Endothelial cell of umbilical vein (primary cell): ENCODE measurements at regions not wholly inside any gene's neighbourhood (a gene's known extent, or its start where the extent isn't known, plus 50 kb on each side); places are given as distances from the start of the nearest gene placed in this dataset.

Experiments
- BruUV-seq: library from RNA; stranded (reverse); fragments of 400-500 nt; replicated peaks from 2 replicates; lab custom pipeline; 2021; lab: Mats Ljungman, UMichigan
- CTCF ChIA-PET: fragments of 300-600, 350-600 bp; sonication (Branson Sonifier 250); formaldehyde crosslinking; loops from one replicate; lab custom pipeline; 2021; ENCODE audit warnings: antibody characterized with exemption, inconsistent platforms; lab: Charles Lee
- POLR2A ChIA-PET: fragments of 300-600, 350-600 bp; sonication (Branson Sonifier 250); formaldehyde crosslinking; loops from one replicate; lab custom pipeline; 2021; ENCODE audit warnings: antibody characterized with exemption, inconsistent platforms; lab: Charles Lee
- DNase-seq: peaks from one replicate; pipeline ENCODE4 v3.0.0-alpha.2; 2011; ENCODE audit warnings: low read depth, low spot score
- FAIRE-seq: peaks from 2 replicates; lab custom pipeline; 2011; peaks lifted over from hg19 to GRCh38; lab: Jason Lieb, UNC
- H2AFZ ChIP-seq: 2 replicates; pipeline ENCODE4 v1.6.0; 2012; ENCODE audit warnings: low read depth, low read length, control low read depth, inconsistent platforms
- H3K27ac ChIP-seq: 2 replicates; pipeline ENCODE4 v1.5.1; 2011; ENCODE audit warnings: low read depth, mild to moderate bottlenecking, control low read depth, low read length, moderate library complexity; ENCODE audit not compliant: insufficient read depth
- H3K27me3 ChIP-seq, 2 experiments: 2 replicates each; pipeline versions ENCODE4 v1.6.0 to v1.6.1; 2011; ENCODE audit warnings: low read length in 2 of 2, mixed read lengths in 1 of 2; ENCODE audit not compliant: control insufficient read depth in 2 of 2, insufficient read depth in 2 of 2
- H3K36me3 ChIP-seq, 2 experiments: 2 replicates in 1 of 2; 3 replicates in 1 of 2; pipeline ENCODE4 v1.5.1; 2011; ENCODE audit warnings: low read length in 2 of 2, mild to moderate bottlenecking in 1 of 2, moderate library complexity in 1 of 2; ENCODE audit not compliant: control insufficient read depth in 2 of 2, insufficient read depth in 2 of 2; ENCODE audit errors: extremely low read depth in 1 of 2
- H3K4me1 ChIP-seq: 3 replicates; pipeline ENCODE4 v1.5.1; 2011; ENCODE audit warnings: mild to moderate bottlenecking, low read length; ENCODE audit not compliant: control insufficient read depth, insufficient read depth; ENCODE audit errors: extremely low read depth
- H3K4me2 ChIP-seq: 2 replicates; pipeline ENCODE4 v1.6.1; 2011; ENCODE audit warnings: low read length, control low read depth, mixed read lengths; ENCODE audit not compliant: insufficient read depth
- H3K4me3 ChIP-seq, 3 experiments: fragments of 200-600 bp in 1 of 3; sonication (generic), shearing (Covaris generic) in 1 of 3; replicated peaks in 1 of 3; 2 replicates each; pipeline ENCODE4 v1.5.1; 2011 to 2016; ENCODE audit warnings: control low read depth in 3 of 3, low read length in 3 of 3, mild to moderate bottlenecking in 2 of 3, inconsistent platforms in 1 of 3, low read depth in 1 of 3, moderate library complexity in 1 of 3; ENCODE audit not compliant: insufficient read depth in 1 of 3
- H3K79me2 ChIP-seq: 2 replicates; pipeline ENCODE4 v1.6.0; 2012; ENCODE audit warnings: low read length, inconsistent platforms; ENCODE audit not compliant: control insufficient read depth, insufficient read depth
- H3K9ac ChIP-seq: replicated peaks from 2 replicates; pipeline ENCODE3; 2011; ENCODE audit warnings: low read length, control low read depth; ENCODE audit not compliant: insufficient read depth; ENCODE audit errors: extremely low read depth
- H3K9me1 ChIP-seq: replicated peaks from 3 replicates; pipeline ENCODE4 v1.6.0; 2011; ENCODE audit warnings: mild to moderate bottlenecking, low read length; ENCODE audit not compliant: control insufficient read depth, insufficient read depth; ENCODE audit errors: extremely low read depth
- H3K9me3 ChIP-seq: replicated peaks from 2 replicates; pipeline ENCODE4 v1.5.1; 2012; ENCODE audit warnings: low read length, inconsistent platforms; ENCODE audit not compliant: control insufficient read depth, insufficient read depth
- H4K20me1 ChIP-seq: replicated peaks from 2 replicates; pipeline ENCODE3; 2011; ENCODE audit warnings: mild to moderate bottlenecking, low read length; ENCODE audit not compliant: control insufficient read depth, insufficient read depth; ENCODE audit errors: extremely low read depth
- EZH2 ChIP-seq: IDR thresholded peaks from 2 replicates; pipeline ENCODE4 v1.6.1; 2012; ENCODE audit warnings: borderline replicate concordance, low read depth, mild to moderate bottlenecking, moderate library complexity, low read length, inconsistent platforms; ENCODE audit not compliant: severe bottlenecking
- FOS ChIP-seq: IDR thresholded peaks from 2 replicates; pipeline ENCODE4 v1.6.1; 2011; ENCODE audit warnings: mild to moderate bottlenecking, low read length, moderate library complexity, borderline replicate concordance; ENCODE audit not compliant: insufficient read depth
- GATA2 ChIP-seq: IDR thresholded peaks from 2 replicates; pipeline ENCODE4 v1.7.0; 2011; ENCODE audit warnings: low read depth, mild to moderate bottlenecking, moderate library complexity, mixed read lengths, low read length; ENCODE audit not compliant: insufficient read length, insufficient read depth
- JUN ChIP-seq: IDR thresholded peaks from 2 replicates; pipeline ENCODE4 v1.6.1; 2011; ENCODE audit warnings: borderline replicate concordance, low read depth; ENCODE audit not compliant: insufficient read length, insufficient read depth
- MAX ChIP-seq: IDR thresholded peaks from 2 replicates; pipeline ENCODE4 v1.6.1; 2011; ENCODE audit not compliant: insufficient read depth, insufficient read length
- MYC ChIP-seq: IDR thresholded peaks from one replicate; pipeline ENCODE4 v1.6.1; 2011; ENCODE audit warnings: mild to moderate bottlenecking, low read depth, low read length
- POLR2A ChIP-seq: IDR thresholded peaks from 2 replicates; pipeline ENCODE4 v1.6.1; 2012; ENCODE audit warnings: low read depth, mild to moderate bottlenecking, control low read depth, low read length
- POLR2AphosphoS5 ChIP-seq: IDR thresholded peaks from 2 replicates; pipeline ENCODE4 v1.6.1; 2012; ENCODE audit warnings: low read depth, mild to moderate bottlenecking, control low read depth, low read length, moderate library complexity; ENCODE audit not compliant: insufficient read depth
- dilution Hi-C: fragments of 300-500 bp; cut with MboI; formaldehyde crosslinking; loops from one replicate; pipeline ENCODE4 v1.15.0; 2019; ENCODE audit warnings: low sequenced_read_pairs; ENCODE audit not compliant: extremely low pct_ligation_motif_present
- intact Hi-C: fragments of 100-400 bp; cut with micrococcal nuclease; formaldehyde crosslinking; loops from one replicate; pipeline ENCODE4 v1.10.0; 2022
- TF ChIP-seq, protein P1 (sequence below), 2 donors: IDR thresholded peaks; 1 replicate in 1 of 2; 2 replicates in 1 of 2; pipeline ENCODE4 v1.5.1; 2011; ENCODE audit warnings: low read length in 2 of 2, mild to moderate bottlenecking in 2 of 2, moderate library complexity in 2 of 2, control low read depth in 1 of 2, inconsistent platforms in 1 of 2, low read depth in 1 of 2; ENCODE audit not compliant: insufficient read depth in 1 of 2; ENCODE audit errors: extremely low read depth in 1 of 2

DNA sequence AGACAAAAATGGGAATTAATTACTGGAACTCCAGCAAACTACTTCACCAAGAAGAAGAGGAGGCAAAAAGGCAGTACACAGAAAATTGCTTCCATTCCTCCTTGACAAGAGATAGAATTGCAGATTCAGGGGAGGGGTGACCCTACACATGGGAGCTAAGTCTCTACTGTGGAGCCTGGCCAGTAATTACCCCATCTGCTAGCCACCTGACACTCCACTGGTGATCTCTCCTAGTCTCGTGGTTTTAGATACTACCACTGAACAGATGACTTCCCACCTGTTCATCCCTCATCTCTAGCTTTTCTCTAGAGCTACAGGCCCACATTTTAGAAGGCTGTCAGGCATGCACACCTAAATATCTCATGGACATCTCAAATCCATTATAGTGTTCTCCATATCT is 224.3 kb upstream of the NR2F2 start:
- no peak overlapping the region for H3K27ac ChIP-seq
- H3K9ac ChIP-seq: no peak overlapping the region
- TF ChIP-seq EZH2 (no peak), JUN (no peak), GATA2 (no peak), MAX (no peak), POLR2AphosphoS5 (no peak), MYC (no peak), FOS (no peak), POLR2A (no peak)
- TF ChIP-seq, protein P1, sequence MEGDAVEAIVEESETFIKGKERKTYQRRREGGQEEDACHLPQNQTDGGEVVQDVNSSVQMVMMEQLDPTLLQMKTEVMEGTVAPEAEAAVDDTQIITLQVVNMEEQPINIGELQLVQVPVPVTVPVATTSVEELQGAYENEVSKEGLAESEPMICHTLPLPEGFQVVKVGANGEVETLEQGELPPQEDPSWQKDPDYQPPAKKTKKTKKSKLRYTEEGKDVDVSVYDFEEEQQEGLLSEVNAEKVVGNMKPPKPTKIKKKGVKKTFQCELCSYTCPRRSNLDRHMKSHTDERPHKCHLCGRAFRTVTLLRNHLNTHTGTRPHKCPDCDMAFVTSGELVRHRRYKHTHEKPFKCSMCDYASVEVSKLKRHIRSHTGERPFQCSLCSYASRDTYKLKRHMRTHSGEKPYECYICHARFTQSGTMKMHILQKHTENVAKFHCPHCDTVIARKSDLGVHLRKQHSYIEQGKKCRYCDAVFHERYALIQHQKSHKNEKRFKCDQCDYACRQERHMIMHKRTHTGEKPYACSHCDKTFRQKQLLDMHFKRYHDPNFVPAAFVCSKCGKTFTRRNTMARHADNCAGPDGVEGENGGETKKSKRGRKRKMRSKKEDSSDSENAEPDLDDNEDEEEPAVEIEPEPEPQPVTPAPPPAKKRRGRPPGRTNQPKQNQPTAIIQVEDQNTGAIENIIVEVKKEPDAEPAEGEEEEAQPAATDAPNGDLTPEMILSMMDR (IDR thresholded peaks at IDR 0.05; ENCODE audit: extremely low read depth in 1 of 2, insufficient read depth in 1 of 2, low read depth in 1 of 2, low read length in 2 of 2): no peak
- H3K79me2 ChIP-seq: no peaks in the 10 kb centered on the region
- no TSS peak for BruUV-seq
- dilution Hi-C loops: no loop called here
- CTCF ChIA-PET: no interaction called here
- no peaks in the 10 kb centered on the region for H3K27me3 ChIP-seq
- H2AFZ ChIP-seq: no peak overlapping the region
- intact Hi-C loops: no loop called here
- H3K9me3 ChIP-seq: no peaks in the 10 kb centered on the region
- H4K20me1 ChIP-seq: no peaks in the 10 kb centered on the region
- POLR2A ChIA-PET: no interaction called here
- no peaks in the 10 kb centered on the region for H3K36me3 ChIP-seq
- no peak for FAIRE-seq
- H3K4me2 ChIP-seq: no peak overlapping the region
- DNase-seq: no peak
- no peaks in the 10 kb centered on the region for H3K9me1 ChIP-seq
- no peak overlapping the region for H3K4me3 ChIP-seq
- no peaks in the 10 kb centered on the region for H3K4me1 ChIP-seq
